ENCODE measurements at regions not wholly inside any gene's neighbourhood (a gene's known extent, or its start where the extent isn't known, plus 50 kb on each side); places are given as distances from the start of the nearest gene placed in this dataset.

GRCh38 chr3:118337649-118338048, 697.0 kb downstream of the IGSF11 start:
- no peaks in the 10 kb centered on the region for H3F3A ChIP-seq (replicated peaks; ENCODE audit: low read depth)
- no peaks in the 10 kb centered on the region for H4K20me1 ChIP-seq (replicated peaks; ENCODE audit: insufficient read depth)
- H3K27ac ChIP-seq (ENCODE audit: low read depth) = no peak overlapping the region
- no peaks in the 10 kb centered on the region for H3K27me3 ChIP-seq (ENCODE audit: insufficient read depth)
- no peaks in the 10 kb centered on the region for H3K36me3 ChIP-seq (ENCODE audit: insufficient read depth)
- no peak overlapping the region for H3K4me3 ChIP-seq
- H3K9me2 ChIP-seq (ENCODE audit: insufficient read depth) = peaks cover 4% of the 10 kb centered on the region; the same call in 1 of the 2 replicates
- Mint-ChIP-seq H3K36me3 (ENCODE audit: low read depth) (peaks cover 14% of the 10 kb centered on the region), H3K9me3 (peaks cover 23% of the 10 kb centered on the region), H3K4me1 (peaks cover 4% of the 10 kb centered on the region; the same call in 2 of the 3 replicates), H3K27ac (no peak overlapping the region), H3K27me3 (ENCODE audit: insufficient read depth, low read depth, poor library complexity) (no peaks in the 10 kb centered on the region), H3K4me3 (no peak overlapping the region)
- H2AFZ ChIP-seq = no peak overlapping the region
- ATAC-seq (no peak), DNase-seq (ENCODE audit: low spot score) (no peak)
- H3K79me2 ChIP-seq (replicated peaks; ENCODE audit: insufficient read depth) = no peaks in the 10 kb centered on the region
- peaks cover 5% of the 10 kb centered on the region; the same call in 1 of the 2 replicates for H3K4me1 ChIP-seq (ENCODE audit: insufficient read depth)
- H3K4me2 ChIP-seq = no peak overlapping the region
- TF ChIP-seq POLR2AphosphoS5 (IDR thresholded peaks at IDR 0.05; ENCODE audit: low read depth) (no peak), CTCF (conservative IDR thresholded peaks at IDR 0.05; ENCODE audit: low read depth in 2 of 2) (no peak), ZNF331 (CRISPR knock-in tag; IDR thresholded peaks at IDR 0.05; ENCODE audit: low read depth) (no peak), STAT1 (IDR thresholded peaks at IDR 0.05; ENCODE audit: unreplicated experiment) (no peak), CREB1 (CRISPR knock-in tag; IDR thresholded peaks at IDR 0.05; ENCODE audit: low read depth) (no peak), ZNF462 (CRISPR knock-in tag; IDR thresholded peaks at IDR 0.05) (no peak)

Measured in GM23338 (cell line).